Progenitor cell of endocrine pancreas (in vitro differentiated cells): ENCODE measurements at regions not wholly inside any gene's neighbourhood (a gene's known extent, or its start where the extent isn't known, plus 50 kb on each side); places are given as distances from the start of the nearest gene placed in this dataset.
"Not testable (repeated sequence)": the region's sequence is repeated elsewhere in the genome, so short reads cannot be mapped to it uniquely, and the experiment has no call there.

Experiments used
- DNase-seq: peaks from one replicate; pipeline ENCODE4 v3.0.0; 2021; ENCODE audit warnings: low spot score; ENCODE audit not compliant: unreplicated experiment
- H3K27ac Mint-ChIP-seq: 2 replicates; pipeline ENCODE4 v1.8.0; 2021; ENCODE audit warnings: mild to moderate bottlenecking, moderate library complexity, mixed read lengths
- H3K27me3 Mint-ChIP-seq: 2 replicates; pipeline ENCODE4 v1.8.0; 2021; ENCODE audit warnings: mixed read lengths
- H3K36me3 Mint-ChIP-seq: 2 replicates; pipeline ENCODE4 v1.8.0; 2022; ENCODE audit warnings: mixed read lengths; ENCODE audit not compliant: insufficient read depth
- H3K4me1 Mint-ChIP-seq: 2 replicates; pipeline ENCODE4 v1.8.0; 2021; ENCODE audit warnings: low read depth, mixed read lengths
- H3K4me3 Mint-ChIP-seq: 2 replicates; pipeline ENCODE4 v1.8.0; 2021; ENCODE audit warnings: low read depth, mild to moderate bottlenecking, moderate library complexity, mixed read lengths
- H3K9me3 Mint-ChIP-seq: 2 replicates; pipeline ENCODE4 v1.8.0; 2021; ENCODE audit warnings: low read depth, mixed read lengths
- TF ChIP-seq, protein P1 (sequence below): fragments of 200-600 bp; sonication (generic); IDR thresholded peaks from one replicate; pipeline ENCODE4 v1.5.0; 2021; ENCODE audit warnings: antibody characterized with exemption, mild to moderate bottlenecking; ENCODE audit not compliant: unreplicated experiment

DNA sequence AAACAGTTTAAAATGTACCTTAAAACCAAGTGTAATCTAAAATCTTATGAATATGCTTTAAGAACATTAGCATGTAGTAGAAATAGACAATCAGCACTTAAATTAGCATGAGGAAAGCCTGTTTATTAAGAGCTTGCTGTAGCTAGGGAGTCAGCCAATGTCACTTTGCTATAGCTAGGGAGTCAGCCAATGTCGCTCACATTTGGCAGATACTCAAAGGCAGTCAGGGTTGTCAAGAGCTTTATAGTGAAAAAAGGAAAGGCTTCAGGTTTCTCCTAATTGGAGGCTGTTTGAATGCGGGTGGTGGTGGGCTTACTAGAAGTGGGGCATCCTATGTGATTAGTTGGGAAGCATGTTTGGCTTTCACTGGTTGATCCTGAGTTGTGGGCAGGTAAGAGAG lies 226.2 kb upstream of the DGKB start:
- DNase-seq = no peak
- no peaks in the 10 kb centered on the region for H3K27me3 Mint-ChIP-seq
- H3K4me3 Mint-ChIP-seq = no peak overlapping the region
- H3K9me3 Mint-ChIP-seq = no peaks in the 10 kb centered on the region
- TF ChIP-seq, protein P1, sequence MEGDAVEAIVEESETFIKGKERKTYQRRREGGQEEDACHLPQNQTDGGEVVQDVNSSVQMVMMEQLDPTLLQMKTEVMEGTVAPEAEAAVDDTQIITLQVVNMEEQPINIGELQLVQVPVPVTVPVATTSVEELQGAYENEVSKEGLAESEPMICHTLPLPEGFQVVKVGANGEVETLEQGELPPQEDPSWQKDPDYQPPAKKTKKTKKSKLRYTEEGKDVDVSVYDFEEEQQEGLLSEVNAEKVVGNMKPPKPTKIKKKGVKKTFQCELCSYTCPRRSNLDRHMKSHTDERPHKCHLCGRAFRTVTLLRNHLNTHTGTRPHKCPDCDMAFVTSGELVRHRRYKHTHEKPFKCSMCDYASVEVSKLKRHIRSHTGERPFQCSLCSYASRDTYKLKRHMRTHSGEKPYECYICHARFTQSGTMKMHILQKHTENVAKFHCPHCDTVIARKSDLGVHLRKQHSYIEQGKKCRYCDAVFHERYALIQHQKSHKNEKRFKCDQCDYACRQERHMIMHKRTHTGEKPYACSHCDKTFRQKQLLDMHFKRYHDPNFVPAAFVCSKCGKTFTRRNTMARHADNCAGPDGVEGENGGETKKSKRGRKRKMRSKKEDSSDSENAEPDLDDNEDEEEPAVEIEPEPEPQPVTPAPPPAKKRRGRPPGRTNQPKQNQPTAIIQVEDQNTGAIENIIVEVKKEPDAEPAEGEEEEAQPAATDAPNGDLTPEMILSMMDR = no peak
- H3K36me3 Mint-ChIP-seq = no peaks in the 10 kb centered on the region
- H3K27ac Mint-ChIP-seq = peak overlapping the region; percentile 71
- H3K4me1 Mint-ChIP-seq = peaks cover 18% of the 10 kb centered on the region

DNA sequence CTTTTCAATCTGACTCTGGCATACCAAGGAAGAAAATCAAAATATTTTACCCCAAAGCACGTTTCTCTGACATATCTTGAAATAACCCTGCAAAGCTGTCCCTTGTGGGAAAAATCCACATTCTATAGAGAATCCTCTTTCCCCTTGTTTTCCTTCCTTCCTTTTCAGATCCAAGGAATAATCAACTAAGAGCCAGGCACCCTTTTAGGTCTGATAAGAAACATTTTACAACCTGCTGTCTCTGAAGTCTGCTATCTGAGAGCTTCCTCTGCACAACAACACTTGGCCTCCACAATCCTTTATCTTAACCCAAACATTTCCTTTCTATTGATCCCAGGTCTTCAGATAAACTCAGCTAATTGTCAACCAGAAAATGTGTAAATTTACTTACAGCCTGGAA lies 224.1 kb upstream of the DGKB start:
- not testable (repeated sequence) for H3K4me3 Mint-ChIP-seq, H3K27me3 Mint-ChIP-seq, DNase-seq, H3K27ac Mint-ChIP-seq, H3K9me3 Mint-ChIP-seq, H3K36me3 Mint-ChIP-seq
- peaks cover 18% of the 10 kb centered on the region for H3K4me1 Mint-ChIP-seq

DNA sequence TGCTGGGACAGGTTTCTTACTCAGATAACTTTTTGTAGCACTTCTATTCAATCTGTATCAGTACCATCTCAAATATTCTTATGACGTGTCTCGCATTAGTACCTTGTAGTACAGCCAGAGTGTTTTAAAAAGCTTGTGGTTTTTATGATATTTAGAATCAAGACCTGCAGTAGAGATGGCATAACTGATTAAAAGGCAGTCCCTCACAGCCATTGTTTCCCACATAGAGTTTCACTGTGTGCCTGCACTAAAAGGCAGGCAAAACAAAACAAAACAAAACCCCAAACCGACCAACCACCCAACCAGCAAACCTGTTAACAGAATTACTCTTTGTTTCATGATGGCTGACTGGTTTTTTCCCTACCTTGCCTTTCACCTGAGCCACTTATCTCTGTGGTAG lies 221.3 kb upstream of the DGKB start:
- H3K4me1 Mint-ChIP-seq = peaks cover 14% of the 10 kb centered on the region
- H3K27ac Mint-ChIP-seq = no peak overlapping the region
- no peak overlapping the region for H3K4me3 Mint-ChIP-seq
- no peaks in the 10 kb centered on the region for H3K27me3 Mint-ChIP-seq
- TF ChIP-seq, protein P1 = no peak
- peaks cover 12% of the 10 kb centered on the region for H3K9me3 Mint-ChIP-seq
- DNase-seq = no peak
- no peaks in the 10 kb centered on the region for H3K36me3 Mint-ChIP-seq

GRCh38 chr7:15113752-15114151 lies 211.2 kb upstream of the DGKB start:
- TF ChIP-seq, protein P1 = no peak
- no peaks in the 10 kb centered on the region for H3K36me3 Mint-ChIP-seq
- no peak overlapping the region for H3K4me3 Mint-ChIP-seq
- H3K4me1 Mint-ChIP-seq = no peaks in the 10 kb centered on the region
- H3K27me3 Mint-ChIP-seq = no peaks in the 10 kb centered on the region
- peaks cover 3% of the 10 kb centered on the region for H3K9me3 Mint-ChIP-seq
- no peak overlapping the region for H3K27ac Mint-ChIP-seq
- DNase-seq = no peak

DNA sequence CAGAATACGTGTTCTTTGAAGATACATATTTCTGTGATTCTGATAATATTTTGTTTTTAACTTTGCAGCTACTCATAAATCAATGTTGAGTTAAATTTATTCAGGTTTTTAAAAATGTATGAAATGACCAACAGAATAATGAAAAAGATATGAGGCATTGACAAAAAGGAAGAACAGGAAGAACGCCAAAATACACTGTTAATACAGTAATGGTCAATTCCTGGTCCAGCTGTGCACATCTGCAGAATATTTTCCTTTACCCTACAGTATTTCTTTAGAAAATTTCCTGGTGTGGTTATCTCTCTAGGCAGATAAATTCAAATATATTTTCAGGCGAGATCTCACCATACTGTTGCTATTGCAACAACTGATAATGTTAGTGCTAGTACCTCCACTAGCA lies 203.2 kb upstream of the DGKB start:
- no peaks in the 10 kb centered on the region for H3K27me3 Mint-ChIP-seq
- TF ChIP-seq, protein P1 = no peak
- no peak overlapping the region for H3K27ac Mint-ChIP-seq
- DNase-seq = no peak
- H3K9me3 Mint-ChIP-seq = peaks cover 4% of the 10 kb centered on the region
- H3K4me3 Mint-ChIP-seq = no peak overlapping the region
- no peaks in the 10 kb centered on the region for H3K4me1 Mint-ChIP-seq
- H3K36me3 Mint-ChIP-seq = no peaks in the 10 kb centered on the region

- Mint-ChIP-seq H3K27me3 (no peaks in the 10 kb centered on the region), H3K9me3 (peaks cover 4% of the 10 kb centered on the region)
Observed at GRCh38 chr7:15104411-15105092, 202.0 kb upstream of the DGKB start.

More at GRCh38 chr7:15104411-15105092, 202.0 kb upstream of the DGKB start:
- H3K36me3 Mint-ChIP-seq = no peaks in the 10 kb centered on the region
- no peaks in the 10 kb centered on the region for H3K4me1 Mint-ChIP-seq
- H3K4me3 Mint-ChIP-seq = no peak overlapping the region
- H3K27ac Mint-ChIP-seq = no peak overlapping the region
- TF ChIP-seq, protein P1 = no peak
- DNase-seq = no peak
